Renal pelvis (tissue), 1 donor: ENCODE measurements at regions not wholly inside any gene's neighbourhood (a gene's known extent, or its start where the extent isn't known, plus 50 kb on each side); places are given as distances from the start of the nearest gene placed in this dataset.
A peak's percentile ranks its signal among the peaks of the same experiment; 100 is the strongest.
"Not testable (repeated sequence)": the region's sequence is repeated elsewhere in the genome, so short reads cannot be mapped to it uniquely, and the experiment has no call there.

ENCODE experiments used
- DNase-seq: peaks from one replicate; pipeline ENCODE4 v3.0.0-alpha.2; 2013

GRCh38 chr2:182477774-182478173 lies 50.9 kb upstream of the PDE1A start:
- DNase-seq = no peak

GRCh38 chr2:182481676-182482075 lies 54.8 kb upstream of the PDE1A start:
- DNase-seq = no peak

- DNase-seq = no peak
Measured at GRCh38 chr2:182482511-182482910, 55.7 kb upstream of the PDE1A start.

- no peak for DNase-seq
Measured at GRCh38 chr2:182496596-182496995, 69.8 kb upstream of the PDE1A start.

DNA sequence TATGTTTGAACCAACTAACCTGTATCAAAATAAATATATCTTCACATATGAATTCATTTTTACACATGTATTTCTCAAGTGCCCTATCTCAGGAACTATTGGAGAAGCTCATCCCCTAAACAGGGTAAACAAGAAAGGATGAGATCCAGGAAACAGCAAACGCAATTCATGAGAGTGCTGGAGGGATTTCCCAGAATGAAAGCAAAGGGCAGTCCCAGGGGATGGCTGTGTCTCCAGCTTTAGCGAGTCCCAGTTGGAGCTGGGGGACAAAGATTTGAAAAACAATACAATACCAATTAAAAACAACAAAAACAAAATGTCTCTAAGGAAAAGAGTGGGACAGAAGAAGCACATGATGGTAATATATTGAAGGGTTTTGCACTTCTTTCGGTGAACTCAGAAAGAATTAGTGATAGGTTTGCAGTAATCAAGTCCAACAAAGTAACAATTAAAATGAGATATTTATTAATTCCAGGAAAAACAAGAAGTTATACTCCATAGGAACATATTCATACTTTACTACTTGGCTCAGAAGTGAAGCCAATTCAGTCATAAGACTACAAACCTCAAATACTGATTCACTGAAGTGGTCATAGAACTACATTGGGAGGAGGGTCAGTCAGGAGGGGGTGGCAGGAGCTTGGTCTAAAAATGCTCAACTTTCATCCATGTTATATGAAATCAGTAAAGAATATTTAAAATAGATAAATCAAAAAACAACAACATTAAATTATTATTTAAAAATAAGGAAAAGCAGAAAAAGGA lies 73.1 kb upstream of the PDE1A start:
- DNase-seq = no peak

- DNase-seq = no peak
Measured at GRCh38 chr2:182503886-182504285, 77.0 kb upstream of the PDE1A start.

DNA sequence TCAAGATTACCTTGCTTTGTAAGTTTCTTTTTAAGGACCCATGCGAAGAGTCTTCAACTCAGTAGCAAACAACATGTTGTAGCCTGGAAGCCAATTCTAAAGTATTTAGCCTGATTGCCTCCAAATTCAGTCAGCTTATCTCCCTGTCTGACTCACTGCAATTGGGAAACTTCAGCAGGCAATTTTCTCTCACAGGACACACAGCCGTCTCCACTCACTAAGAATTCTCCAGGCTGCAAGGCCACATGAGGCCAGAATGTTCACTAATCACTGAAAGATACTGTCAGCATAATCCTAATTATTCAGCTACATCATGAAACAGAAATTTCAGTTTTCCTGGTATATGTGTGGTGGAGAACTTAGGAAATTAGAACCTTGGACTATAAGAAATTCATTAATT lies 78.1 kb upstream of the PDE1A start:
- DNase-seq = no peak

- no peak for DNase-seq
Measured at GRCh38 chr2:182506606-182507005, 79.8 kb upstream of the PDE1A start.

- DNase-seq = not testable (repeated sequence)
Measured at GRCh38 chr2:182508583-182508982, 81.7 kb upstream of the PDE1A start.

DNA sequence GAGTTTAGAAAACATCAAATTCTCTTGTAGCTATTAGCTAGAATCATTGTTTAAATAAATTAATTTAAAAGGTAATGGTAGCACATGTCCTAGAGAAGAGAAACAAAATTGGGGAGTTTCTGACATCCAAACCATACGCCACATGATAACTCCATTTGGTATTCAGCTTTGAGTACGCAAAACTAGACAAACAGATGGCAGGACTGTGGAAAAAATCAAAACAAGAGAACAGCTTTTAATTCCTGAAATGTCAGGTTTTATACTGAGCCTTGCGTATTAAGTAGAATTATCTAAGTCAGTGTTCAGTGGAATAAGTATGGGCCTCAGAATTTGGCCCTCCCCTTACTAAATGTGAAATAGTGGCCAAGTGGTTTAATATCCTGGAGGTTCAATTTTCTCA lies 82.4 kb upstream of the PDE1A start:
- DNase-seq = no peak

DNA sequence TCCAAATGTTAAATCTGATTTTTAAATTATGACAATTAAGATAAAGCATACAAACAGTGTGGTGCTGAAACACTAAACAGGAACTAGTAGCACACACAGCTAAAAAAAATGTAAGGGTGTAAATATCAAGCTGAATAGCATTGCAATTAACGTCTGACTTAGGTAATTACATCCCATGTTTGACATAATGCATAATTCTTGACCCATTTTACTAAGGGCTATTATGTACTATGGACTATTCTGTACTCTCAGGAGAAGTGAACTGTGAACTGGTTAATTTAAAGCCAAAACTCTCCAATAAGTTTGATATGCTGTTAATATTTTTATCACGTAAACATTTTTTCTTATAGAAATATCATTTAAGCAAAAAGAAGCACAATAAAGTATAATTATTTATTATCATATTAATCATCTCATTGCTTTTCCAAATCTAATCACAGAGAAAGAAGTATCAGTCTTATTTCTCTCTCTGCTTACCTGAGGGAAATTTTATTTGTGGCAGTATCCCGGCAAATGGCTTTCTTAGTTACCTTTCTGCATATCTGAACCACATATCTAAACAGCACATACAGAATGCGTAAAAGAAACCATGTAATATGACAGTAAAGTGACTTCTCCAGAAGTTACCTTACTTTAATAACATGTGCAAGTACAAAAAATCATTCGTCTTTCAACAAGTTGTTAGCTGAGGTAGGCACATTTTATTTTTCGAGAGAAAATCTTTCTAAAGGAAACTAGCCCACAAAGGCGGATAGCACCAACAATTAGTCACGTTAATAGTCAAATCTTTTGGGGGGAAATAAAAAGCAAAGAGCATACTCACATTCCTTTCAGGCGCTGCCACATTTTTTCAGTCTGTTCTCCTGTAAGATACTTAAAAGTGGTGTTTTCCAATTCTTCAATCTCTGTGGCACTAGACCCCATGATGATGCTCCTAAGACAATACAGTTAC lies 94.9 kb upstream of the PDE1A start:
- no peak for DNase-seq

DNA sequence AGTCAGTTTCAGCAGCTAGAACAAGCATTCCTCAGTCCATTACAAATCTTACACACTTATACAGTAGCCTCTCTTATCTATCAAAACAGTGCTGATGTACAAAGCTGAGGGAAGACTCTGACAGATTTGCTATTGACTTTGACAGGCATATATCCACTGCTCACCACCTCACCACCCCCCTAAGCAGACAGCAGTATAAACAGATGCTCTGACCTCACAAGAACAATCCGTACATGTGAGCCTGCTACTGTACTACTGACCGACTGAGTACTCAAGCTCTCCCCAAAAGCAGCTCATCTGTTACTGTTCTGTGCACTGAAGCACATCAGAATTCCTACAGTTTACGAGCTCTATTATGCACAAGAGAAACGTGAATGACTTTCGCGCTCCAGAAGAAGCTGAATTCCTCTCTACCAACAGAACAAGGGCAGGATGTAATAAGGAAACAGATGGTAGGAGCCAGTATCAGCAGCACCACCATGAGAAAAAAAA lies 95.6 kb upstream of the PDE1A start:
- peak; percentile 39 for DNase-seq

DNA sequence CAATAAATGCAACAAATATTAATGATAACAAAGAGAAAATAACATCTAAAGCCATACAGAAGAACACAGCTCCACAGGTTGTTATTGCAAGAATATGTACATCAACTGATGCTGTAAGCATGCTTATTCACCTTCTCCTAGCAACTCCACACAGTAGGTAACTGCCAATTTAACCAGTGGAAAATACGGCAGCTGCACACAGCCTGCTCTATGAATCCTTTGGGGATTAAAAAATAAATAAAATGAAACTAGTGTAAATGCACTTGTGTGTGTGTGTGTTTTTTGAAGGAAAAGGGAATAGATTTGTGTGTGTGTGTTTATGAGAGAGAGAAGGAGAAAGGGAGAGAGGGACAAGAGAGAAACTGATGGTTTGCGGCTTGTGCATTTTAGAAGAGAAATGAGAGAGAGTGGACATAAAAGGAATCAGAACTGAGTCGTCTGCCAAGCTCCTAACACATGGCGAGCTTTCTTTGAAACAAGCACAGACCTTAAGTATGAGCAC lies 96.2 kb upstream of the PDE1A start:
- DNase-seq = no peak

- DNase-seq = no peak
Measured at GRCh38 chr2:182530636-182531035, 103.8 kb upstream of the PDE1A start.

DNA sequence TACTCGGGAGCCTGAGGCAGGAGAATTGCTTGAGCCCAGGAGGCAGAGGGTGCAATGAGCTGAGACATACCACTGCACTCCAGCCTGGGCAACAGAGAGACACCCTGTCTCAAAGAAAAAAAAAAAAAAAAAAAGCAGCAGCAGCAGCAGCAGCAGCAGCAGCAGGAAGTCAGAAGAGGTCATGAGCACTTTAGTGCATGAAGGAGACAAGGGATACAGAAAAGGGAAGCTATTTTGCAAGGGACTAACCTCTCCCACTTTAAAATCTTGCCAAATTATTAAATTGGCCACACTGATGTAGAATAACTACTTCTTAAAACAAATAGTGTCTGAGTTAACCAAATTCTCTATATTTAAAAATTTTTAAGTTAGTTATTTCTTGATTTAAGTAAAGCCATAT lies 113.4 kb upstream of the PDE1A start:
- no peak for DNase-seq

GRCh38 chr2:182541268-182541667 lies 114.4 kb upstream of the PDE1A start:
- DNase-seq = no peak

GRCh38 chr2:182542501-182543258 lies 115.8 kb upstream of the PDE1A start:
- no peak for DNase-seq

DNA sequence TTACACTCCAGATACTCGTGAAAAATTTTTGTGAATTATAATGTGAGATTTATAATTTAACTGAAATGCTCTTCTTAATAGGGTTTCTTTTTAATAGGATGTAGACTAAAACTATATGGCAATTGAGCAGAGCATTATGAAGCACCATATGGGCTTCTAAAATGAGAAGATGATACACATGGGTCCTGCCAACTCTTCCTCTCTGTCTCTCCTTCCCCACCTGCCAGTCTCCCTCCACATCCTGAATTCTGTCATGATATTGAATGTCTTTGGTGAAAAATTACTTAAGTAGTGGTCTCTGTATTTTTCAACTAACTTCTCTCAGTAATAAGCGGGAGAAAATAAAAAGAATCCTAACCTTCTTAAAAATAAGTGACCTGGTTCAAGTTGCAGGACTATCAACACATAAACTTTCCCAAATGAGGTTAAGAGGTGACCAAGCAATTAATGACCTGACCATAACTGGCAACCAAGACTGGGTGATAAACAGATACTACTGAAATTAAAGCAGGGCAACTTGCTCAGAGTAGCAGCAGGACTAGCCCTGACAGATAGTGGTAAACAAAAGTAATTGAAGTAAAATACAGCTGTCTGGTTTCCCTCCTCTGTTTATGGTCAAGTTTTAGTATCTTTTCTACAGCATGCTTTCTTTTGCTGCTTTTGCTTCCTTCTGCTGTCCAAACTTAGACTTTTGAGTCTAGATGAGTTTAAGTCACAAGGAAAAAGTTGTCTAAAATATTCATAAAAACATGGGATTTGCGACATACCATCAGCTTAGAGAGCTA lies 117.1 kb upstream of the PDE1A start:
- DNase-seq = no peak

- no peak for DNase-seq
Measured at GRCh38 chr2:182545420-182546167, 118.8 kb upstream of the PDE1A start.
